RWPE2 (cell line): ENCODE measurements at regions not wholly inside any gene's neighbourhood (a gene's known extent, or its start where the extent isn't known, plus 50 kb on each side); places are given as distances from the start of the nearest gene placed in this dataset.
A peak's percentile ranks its signal among the peaks of the same experiment; 100 is the strongest.

Experiments
- ATAC-seq: fragments of 200-7000 bp; cut with Tn5 transposase; 3 replicates; pipeline ENCODE4 v1.9.1; 2021; ENCODE audit warnings: low read depth
- DNase-seq: peaks from one replicate; pipeline ENCODE4 v3.0.0-alpha.2; 2020; ENCODE audit warnings: low spot score
- H3K27ac ChIP-seq: fragments of 450-650 bp; 2 replicates; pipeline ENCODE4 v1.5.1; 2017; ENCODE audit warnings: mild to moderate bottlenecking; ENCODE audit not compliant: poor library complexity, severe bottlenecking
- H3K27me3 ChIP-seq: fragments of 250-450 bp; sonication (Bioruptor Pico); 2 replicates; pipeline ENCODE4 v1.5.1; 2021; ENCODE audit warnings: mild to moderate bottlenecking, moderate library complexity; ENCODE audit not compliant: insufficient read depth, poor library complexity, severe bottlenecking
- H3K36me3 ChIP-seq: fragments of 250-450 bp; sonication (Bioruptor Pico); 2 replicates; pipeline ENCODE4 v1.5.1; 2020; ENCODE audit warnings: low read depth, mild to moderate bottlenecking, moderate library complexity
- H3K4me1 ChIP-seq: fragments of 250-450 bp; sonication (Bioruptor Pico); 2 replicates; pipeline ENCODE4 v1.5.1; 2021; ENCODE audit warnings: mild to moderate bottlenecking, moderate library complexity; ENCODE audit not compliant: insufficient read depth, poor library complexity, severe bottlenecking
- H3K4me3 ChIP-seq: fragments of 250-450 bp; sonication (Bioruptor Pico); 2 replicates; pipeline ENCODE4 v1.5.1; 2021; ENCODE audit warnings: mild to moderate bottlenecking, moderate library complexity; ENCODE audit not compliant: severe bottlenecking
- H3K9me3 ChIP-seq: fragments of 250-450 bp; sonication (Bioruptor Pico); 2 replicates; pipeline ENCODE4 v1.5.1; 2021; ENCODE audit warnings: mild to moderate bottlenecking, moderate library complexity; ENCODE audit not compliant: severe bottlenecking
- CTCF ChIP-seq: fragments of 450-650 bp; IDR thresholded peaks from one replicate; pipeline ENCODE4 v1.5.1; 2017; ENCODE audit warnings: mild to moderate bottlenecking, moderate library complexity; ENCODE audit not compliant: poor library complexity, severe bottlenecking

GRCh38 chr12:76259660-76260389 lies 88.4 kb downstream of the BBS10 start:
- Histone ChIP-seq H3K4me1 (peaks cover 27% of the 10 kb centered on the region), H3K27me3 (no peaks in the 10 kb centered on the region), H3K4me3 (peak overlapping the region; percentile 22), H3K36me3 (peaks cover 10% of the 10 kb centered on the region; the same call in 1 of the 2 replicates), H3K27ac (peak overlapping the region; percentile 96), H3K9me3 (peaks cover 5% of the 10 kb centered on the region)
- no peak for TF ChIP-seq CTCF
- ATAC-seq (peak; percentile 89), DNase-seq (no peak)

GRCh38 chr12:76259106-76259505 lies 89.1 kb downstream of the BBS10 start:
- Histone ChIP-seq H3K4me1 (peaks cover 20% of the 10 kb centered on the region), H3K27ac (peak overlapping the region; percentile 96), H3K9me3 (peaks cover 5% of the 10 kb centered on the region), H3K36me3 (peaks cover 10% of the 10 kb centered on the region; the same call in 1 of the 2 replicates), H3K27me3 (no peaks in the 10 kb centered on the region), H3K4me3 (no peak overlapping the region)
- no peak for TF ChIP-seq CTCF
- DNase-seq (no peak), ATAC-seq (no peak)

GRCh38 chr12:76256904-76257303 lies 91.3 kb downstream of the BBS10 start:
- Histone ChIP-seq H3K4me1 (peaks cover 18% of the 10 kb centered on the region), H3K4me3 (no peak overlapping the region), H3K36me3 (peaks cover 7% of the 10 kb centered on the region; the same call in 1 of the 2 replicates), H3K9me3 (peaks cover 5% of the 10 kb centered on the region), H3K27me3 (no peaks in the 10 kb centered on the region), H3K27ac (no peak overlapping the region)
- TF ChIP-seq CTCF = no peak
- ATAC-seq = no peak
- DNase-seq = no peak

GRCh38 chr12:76256321-76256720 lies 91.9 kb downstream of the BBS10 start:
- peaks cover 2% of the 10 kb centered on the region for H3K9me3 ChIP-seq
- no peak for ATAC-seq
- H3K4me3 ChIP-seq = no peak overlapping the region
- no peaks in the 10 kb centered on the region for H3K27me3 ChIP-seq
- no peak overlapping the region for H3K27ac ChIP-seq
- peaks cover 1% of the 10 kb centered on the region; the same call in 1 of the 2 replicates for H3K36me3 ChIP-seq
- TF ChIP-seq CTCF = no peak
- H3K4me1 ChIP-seq = peaks cover 18% of the 10 kb centered on the region
- no peak for DNase-seq

- TF ChIP-seq CTCF = no peak
- DNase-seq = no peak
- H3K4me1 ChIP-seq = peaks cover 16% of the 10 kb centered on the region
- no peak for ATAC-seq
- H3K27me3 ChIP-seq = no peaks in the 10 kb centered on the region
- no peak overlapping the region for H3K4me3 ChIP-seq
- H3K36me3 ChIP-seq = no peaks in the 10 kb centered on the region
- H3K27ac ChIP-seq = no peak overlapping the region
- H3K9me3 ChIP-seq = no peaks in the 10 kb centered on the region
These were observed 92.5 kb downstream of the BBS10 start for GRCh38 chr12:76255692-76256091.
